ENCODE measurements at regions not wholly inside any gene's neighbourhood (a gene's known extent, or its start where the extent isn't known, plus 50 kb on each side); places are given as distances from the start of the nearest gene placed in this dataset.

- peaks cover 7% of the 10 kb centered on the region for H3K4me1 ChIP-seq (ENCODE audit: insufficient read depth, insufficient read length)
- TF ChIP-seq ZNF274 (IDR thresholded peaks at IDR 0.05; ENCODE audit: low read depth, low read length) (no peak), YY1 (IDR thresholded peaks at IDR 0.05; ENCODE audit: insufficient read depth, insufficient read length) (no peak), SUZ12 (IDR thresholded peaks at IDR 0.05; ENCODE audit: extremely low read depth, insufficient read depth, insufficient read length) (no peak)
- no peaks in the 10 kb centered on the region for H3K27me3 ChIP-seq (ENCODE audit: insufficient read depth, insufficient read length)
- no peak overlapping the region for H3K9ac ChIP-seq (ENCODE audit: insufficient read length, low read depth)
- H3K4me3 ChIP-seq (ENCODE audit: insufficient read length, low read depth), result no peak overlapping the region
- no peaks in the 10 kb centered on the region; the same call in 1 of the 2 replicates for H3K9me3 ChIP-seq (ENCODE audit: insufficient read depth, low read length)
- H3K36me3 ChIP-seq (ENCODE audit: insufficient read depth, insufficient read length, low read length), result no peaks in the 10 kb centered on the region
- DNase-seq (ENCODE audit: low read depth, low spot score), result no peak
Observed at GRCh38 chr1:4267381-4268261, 367.5 kb upstream of the C1orf174 start.

GRCh38 chr1:4268262-4268888, 368.3 kb upstream of the C1orf174 start:
- no peak overlapping the region for H3K9ac ChIP-seq (ENCODE audit: insufficient read length, low read depth)

GRCh38 chr1:4268889-4269284, 368.8 kb upstream of the C1orf174 start:
- no peaks in the 10 kb centered on the region for H3K36me3 ChIP-seq (ENCODE audit: insufficient read depth, insufficient read length, low read length)
- no peak overlapping the region for H3K9ac ChIP-seq (ENCODE audit: insufficient read length, low read depth)
- H3K9me3 ChIP-seq (ENCODE audit: insufficient read depth, low read length), result no peaks in the 10 kb centered on the region; the same call in 1 of the 2 replicates
- H3K27me3 ChIP-seq (ENCODE audit: insufficient read depth, insufficient read length), result no peaks in the 10 kb centered on the region
- DNase-seq (ENCODE audit: low read depth, low spot score), result no peak
- no peak overlapping the region for H3K4me3 ChIP-seq (ENCODE audit: insufficient read length, low read depth)
- H3K4me1 ChIP-seq (ENCODE audit: insufficient read depth, insufficient read length), result peaks cover 7% of the 10 kb centered on the region
- TF ChIP-seq SUZ12 (IDR thresholded peaks at IDR 0.05; ENCODE audit: extremely low read depth, insufficient read depth, insufficient read length), result no peak
- TF ChIP-seq YY1 (IDR thresholded peaks at IDR 0.05; ENCODE audit: insufficient read depth, insufficient read length), result no peak
- no peak for TF ChIP-seq ZNF274 (IDR thresholded peaks at IDR 0.05; ENCODE audit: low read depth, low read length)

More at GRCh38 chr1:4268262-4268888, 368.3 kb upstream of the C1orf174 start:
- H3K4me1 ChIP-seq (ENCODE audit: insufficient read depth, insufficient read length), result peaks cover 7% of the 10 kb centered on the region
- no peak for TF ChIP-seq ZNF274 (IDR thresholded peaks at IDR 0.05; ENCODE audit: low read depth, low read length)
- no peak for TF ChIP-seq YY1 (IDR thresholded peaks at IDR 0.05; ENCODE audit: insufficient read depth, insufficient read length)
- TF ChIP-seq SUZ12 (IDR thresholded peaks at IDR 0.05; ENCODE audit: extremely low read depth, insufficient read depth, insufficient read length), result no peak
- H3K9me3 ChIP-seq (ENCODE audit: insufficient read depth, low read length), result no peaks in the 10 kb centered on the region; the same call in 1 of the 2 replicates
- H3K27me3 ChIP-seq (ENCODE audit: insufficient read depth, insufficient read length), result no peaks in the 10 kb centered on the region
- no peaks in the 10 kb centered on the region for H3K36me3 ChIP-seq (ENCODE audit: insufficient read depth, insufficient read length, low read length)
- no peak for DNase-seq (ENCODE audit: low read depth, low spot score)
- H3K4me3 ChIP-seq (ENCODE audit: insufficient read length, low read depth), result no peak overlapping the region

GRCh38 chr1:4269330-4269729, 369.3 kb upstream of the C1orf174 start:
- no peak for DNase-seq (ENCODE audit: low read depth, low spot score)

GRCh38 chr1:4269952-4270570, 370.0 kb upstream of the C1orf174 start:
- Histone ChIP-seq H3K9ac (ENCODE audit: insufficient read length, low read depth) (no peak overlapping the region), H3K4me1 (ENCODE audit: insufficient read depth, insufficient read length) (peaks cover 7% of the 10 kb centered on the region), H3K27me3 (ENCODE audit: insufficient read depth, insufficient read length) (peaks cover 1% of the 10 kb centered on the region), H3K36me3 (ENCODE audit: insufficient read depth, insufficient read length, low read length) (no peaks in the 10 kb centered on the region), H3K4me3 (ENCODE audit: insufficient read length, low read depth) (no peak overlapping the region), H3K9me3 (ENCODE audit: insufficient read depth, low read length) (peaks cover 4% of the 10 kb centered on the region; the same call in 1 of the 2 replicates)
- no peak for DNase-seq (ENCODE audit: low read depth, low spot score)
- TF ChIP-seq SUZ12 (IDR thresholded peaks at IDR 0.05; ENCODE audit: extremely low read depth, insufficient read depth, insufficient read length) (no peak), YY1 (IDR thresholded peaks at IDR 0.05; ENCODE audit: insufficient read depth, insufficient read length) (no peak), ZNF274 (IDR thresholded peaks at IDR 0.05; ENCODE audit: low read depth, low read length) (no peak)

More at GRCh38 chr1:4269330-4269729, 369.3 kb upstream of the C1orf174 start:
- Histone ChIP-seq H3K4me1 (ENCODE audit: insufficient read depth, insufficient read length) (peaks cover 7% of the 10 kb centered on the region), H3K27me3 (ENCODE audit: insufficient read depth, insufficient read length) (no peaks in the 10 kb centered on the region), H3K36me3 (ENCODE audit: insufficient read depth, insufficient read length, low read length) (no peaks in the 10 kb centered on the region), H3K9me3 (ENCODE audit: insufficient read depth, low read length) (no peaks in the 10 kb centered on the region; the same call in 1 of the 2 replicates), H3K4me3 (ENCODE audit: insufficient read length, low read depth) (no peak overlapping the region), H3K9ac (ENCODE audit: insufficient read length, low read depth) (no peak overlapping the region)
- TF ChIP-seq SUZ12 (IDR thresholded peaks at IDR 0.05; ENCODE audit: extremely low read depth, insufficient read depth, insufficient read length), result no peak
- no peak for TF ChIP-seq YY1 (IDR thresholded peaks at IDR 0.05; ENCODE audit: insufficient read depth, insufficient read length)
- no peak for TF ChIP-seq ZNF274 (IDR thresholded peaks at IDR 0.05; ENCODE audit: low read depth, low read length)

GRCh38 chr1:4270651-4271337, 370.7 kb upstream of the C1orf174 start:
- Histone ChIP-seq H3K4me3 (ENCODE audit: insufficient read length, low read depth) (no peak overlapping the region), H3K9ac (ENCODE audit: insufficient read length, low read depth) (no peak overlapping the region), H3K27me3 (ENCODE audit: insufficient read depth, insufficient read length) (peaks cover 3% of the 10 kb centered on the region), H3K4me1 (ENCODE audit: insufficient read depth, insufficient read length) (peaks cover 5% of the 10 kb centered on the region), H3K36me3 (ENCODE audit: insufficient read depth, insufficient read length, low read length) (no peaks in the 10 kb centered on the region), H3K9me3 (ENCODE audit: insufficient read depth, low read length) (peaks cover 9% of the 10 kb centered on the region; the same call in 1 of the 2 replicates)
- DNase-seq (ENCODE audit: low read depth, low spot score), result no peak
- TF ChIP-seq SUZ12 (IDR thresholded peaks at IDR 0.05; ENCODE audit: extremely low read depth, insufficient read depth, insufficient read length) (no peak), YY1 (IDR thresholded peaks at IDR 0.05; ENCODE audit: insufficient read depth, insufficient read length) (no peak), ZNF274 (IDR thresholded peaks at IDR 0.05; ENCODE audit: low read depth, low read length) (no peak)

Measured in NT2/D1 (cell line).